Right ventricle myocardium inferior (tissue), 1 donor: ENCODE measurements at regions not wholly inside any gene's neighbourhood (a gene's known extent, or its start where the extent isn't known, plus 50 kb on each side); places are given as distances from the start of the nearest gene placed in this dataset.
"Not testable (repeated sequence)": the region's sequence is repeated elsewhere in the genome, so short reads cannot be mapped to it uniquely, and the experiment has no call there.

Source experiments
- ATAC-seq: fragments of 200-7000 bp; cut with Tn5 transposase; one replicate; pipeline ENCODE4 v1.9.1; 2020; ENCODE audit warnings: mild to moderate bottlenecking, moderate library complexity
- DNase-seq: peaks from one replicate; pipeline ENCODE4 v3.0.0; 2021; ENCODE audit errors: missing footprints
- intact Hi-C: fragments of 100-400 bp; cut with DNase I; formaldehyde crosslinking; loops from one replicate; pipeline ENCODE4 v1.11.0; 2022
- donor health status: DM: no; HTN: yes; CAD: no; lungs with severe emphysema.

GRCh38 chr7:131039355-131039762, 288.3 kb upstream of the MKLN1 start:
- DNase-seq: no peak
- intact Hi-C loops: no loop called here
- ATAC-seq: no peak

GRCh38 chr7:131039836-131040235, 287.8 kb upstream of the MKLN1 start:
- intact Hi-C loops: loop anchor here (2.0 kb wide), 2 partner anchors 57 to 143 kb away; no protein-coding TSS in a partner anchor
- no peak for ATAC-seq
- DNase-seq: no peak

GRCh38 chr7:131040467-131040932, 287.2 kb upstream of the MKLN1 start:
- DNase-seq: no peak

GRCh38 chr7:131041012-131041695, 286.5 kb upstream of the MKLN1 start:
- ATAC-seq, DNase-seq: not testable (repeated sequence)
- intact Hi-C loops: loop anchor here (2.0 kb wide), 2 partner anchors 58 to 144 kb away; no protein-coding TSS in a partner anchor

More at GRCh38 chr7:131040467-131040932, 287.2 kb upstream of the MKLN1 start:
- peak; percentile 53 for ATAC-seq
- intact Hi-C loops: loop anchor here (2.0 kb wide), 2 partner anchors 58 to 144 kb away; no protein-coding TSS in a partner anchor

- peak; percentile 19 for ATAC-seq
- no peak for DNase-seq
- intact Hi-C loops: no loop called here
These were observed 285.2 kb upstream of the MKLN1 start for GRCh38 chr7:131042269-131043160.

- intact Hi-C loops: no loop called here
- DNase-seq: no peak
These were observed 282.1 kb upstream of the MKLN1 start for GRCh38 chr7:131045526-131045925.

GRCh38 chr7:131046246-131046645, 281.4 kb upstream of the MKLN1 start:
- no peak for ATAC-seq
- no peak for DNase-seq
- intact Hi-C loops: no loop called here

More at GRCh38 chr7:131045526-131045925, 282.1 kb upstream of the MKLN1 start:
- ATAC-seq: no peak

- DNase-seq (no peak), ATAC-seq (no peak)
- intact Hi-C loops: no loop called here
These were observed 279.9 kb upstream of the MKLN1 start for GRCh38 chr7:131047651-131048304.

- ATAC-seq: no peak
- no peak for DNase-seq
- intact Hi-C loops: no loop called here
These were observed 276.4 kb upstream of the MKLN1 start for GRCh38 chr7:131051304-131051703.

- ATAC-seq (no peak), DNase-seq (no peak)
- intact Hi-C loops: no loop called here
These were observed 275.3 kb upstream of the MKLN1 start for GRCh38 chr7:131052285-131052904.

GRCh38 chr7:131056007-131056406, 271.7 kb upstream of the MKLN1 start:
- DNase-seq (no peak), ATAC-seq (no peak)
- intact Hi-C loops: no loop called here

- ATAC-seq (no peak), DNase-seq (no peak)
- intact Hi-C loops: no loop called here
These were observed 270.5 kb upstream of the MKLN1 start for GRCh38 chr7:131057015-131057793.

- intact Hi-C loops: no loop called here
- ATAC-seq (no peak), DNase-seq (no peak)
These were observed 269.9 kb upstream of the MKLN1 start for GRCh38 chr7:131057794-131058070.

- ATAC-seq, intact Hi-C loops: not testable (repeated sequence)
- peak; percentile 64 for DNase-seq
These were observed 269.0 kb upstream of the MKLN1 start for GRCh38 chr7:131058561-131059288.

- ATAC-seq, DNase-seq, intact Hi-C loops: not testable (repeated sequence)
These were observed 268.3 kb upstream of the MKLN1 start for GRCh38 chr7:131059401-131059800.

GRCh38 chr7:131061158-131061557, 266.5 kb upstream of the MKLN1 start:
- intact Hi-C loops: no loop called here
- DNase-seq: no peak
- ATAC-seq: no peak

- peak; percentile 61 for ATAC-seq
These were observed 265.9 kb upstream of the MKLN1 start for GRCh38 chr7:131061818-131062217.

GRCh38 chr7:131066635-131067034, 261.0 kb upstream of the MKLN1 start:
- intact Hi-C loops: no loop called here
- DNase-seq (no peak), ATAC-seq (no peak)

More at GRCh38 chr7:131061818-131062217, 265.9 kb upstream of the MKLN1 start:
- intact Hi-C loops: no loop called here
- no peak for DNase-seq
